Keratinocyte (primary cell): ENCODE measurements at regions not wholly inside any gene's neighbourhood (a gene's known extent, or its start where the extent isn't known, plus 50 kb on each side); places are given as distances from the start of the nearest gene placed in this dataset.

Source experiments
- DNase-seq: peaks from one replicate; pipeline ENCODE4 v3.0.0-alpha.2; 2011; ENCODE audit warnings: low read depth, missing footprints, low spot score
- FAIRE-seq: peaks from 2 replicates; lab custom pipeline; 2011; peaks lifted over from hg19 to GRCh38; lab: Jason Lieb, UNC
- H2AFZ ChIP-seq: 2 replicates; pipeline ENCODE4 v1.6.0; 2012; ENCODE audit warnings: low read length, control low read depth, inconsistent platforms; ENCODE audit not compliant: control insufficient read depth
- H3K27ac ChIP-seq: 2 replicates; pipeline ENCODE4 v1.5.1; 2011; ENCODE audit warnings: low read length; ENCODE audit not compliant: control insufficient read depth, insufficient read depth
- H3K27me3 ChIP-seq: 3 replicates; pipeline ENCODE4 v1.6.0; 2011; ENCODE audit warnings: low read length; ENCODE audit not compliant: control insufficient read depth, insufficient read depth; ENCODE audit errors: extremely low read depth
- H3K36me3 ChIP-seq, 2 experiments: 2 replicates in 1 of 2; 3 replicates in 1 of 2; pipeline ENCODE4 v1.5.1; 2011; ENCODE audit warnings: low read length in 2 of 2, mild to moderate bottlenecking in 1 of 2; ENCODE audit not compliant: control insufficient read depth in 2 of 2, insufficient read depth in 2 of 2; ENCODE audit errors: extremely low read depth in 1 of 2
- H3K4me1 ChIP-seq: 3 replicates; pipeline ENCODE4 v1.5.1; 2011; ENCODE audit warnings: low read length; ENCODE audit not compliant: control insufficient read depth, insufficient read depth; ENCODE audit errors: extremely low read depth
- H3K4me2 ChIP-seq: 3 replicates; pipeline ENCODE4 v1.6.0; 2011; ENCODE audit warnings: low read depth, low read length; ENCODE audit not compliant: control insufficient read depth, insufficient read depth; ENCODE audit errors: extremely low read depth
- H3K4me3 ChIP-seq, 3 experiments: fragments of 200-600 bp in 1 of 3; sonication (generic) in 1 of 3; 2 replicates in 2 of 3; 3 replicates in 1 of 3; pipeline ENCODE4 v1.5.1; 2011 to 2016; ENCODE audit warnings: low read length in 3 of 3, mild to moderate bottlenecking in 3 of 3, control low read depth in 2 of 3, inconsistent platforms in 1 of 3, low read depth in 1 of 3, mixed read lengths in 1 of 3, mixed run types in 1 of 3, moderate library complexity in 1 of 3; ENCODE audit not compliant: control insufficient read depth in 2 of 3, insufficient read depth in 2 of 3; ENCODE audit errors: extremely low read depth in 1 of 3
- H3K79me2 ChIP-seq: 2 replicates; pipeline ENCODE4 v1.6.0; 2012; ENCODE audit warnings: low read length; ENCODE audit not compliant: control insufficient read depth, insufficient read depth
- H3K9ac ChIP-seq: 3 replicates; pipeline ENCODE4 v1.6.0; 2011; ENCODE audit warnings: low read length; ENCODE audit not compliant: control insufficient read depth, insufficient read depth; ENCODE audit errors: extremely low read depth
- H3K9me1 ChIP-seq: 3 replicates; pipeline ENCODE4 v1.6.0; 2011; ENCODE audit warnings: low read length; ENCODE audit not compliant: control insufficient read depth, insufficient read depth; ENCODE audit errors: extremely low read depth
- H3K9me3 ChIP-seq: 2 replicates; pipeline ENCODE4 v1.5.1; 2012; ENCODE audit warnings: low read depth, low read length; ENCODE audit not compliant: control insufficient read depth
- H4K20me1 ChIP-seq: 3 replicates; pipeline ENCODE4 v1.6.0; 2011; ENCODE audit warnings: low read length; ENCODE audit not compliant: control insufficient read depth, insufficient read depth; ENCODE audit errors: extremely low read depth
- CTCF ChIP-seq, 3 experiments: IDR thresholded peaks in 1 of 3; conservative IDR thresholded peaks in 1 of 3; optimal IDR thresholded peaks in 1 of 3; 2 replicates in 2 of 3; 3 replicates in 1 of 3; pipeline versions ENCODE3 to v1.5.1; 2011; ENCODE audit warnings: low read length in 3 of 3, mild to moderate bottlenecking in 3 of 3, moderate library complexity in 2 of 3, control low read depth in 1 of 3, inconsistent platforms in 1 of 3; ENCODE audit not compliant: insufficient read depth in 2 of 3; ENCODE audit errors: extremely low read depth in 1 of 3
- EZH2 ChIP-seq: IDR thresholded peaks from one replicate; pipeline ENCODE4 v1.6.1; 2012; ENCODE audit warnings: inconsistent platforms, mild to moderate bottlenecking, low read length, moderate library complexity
- dilution Hi-C: fragments of 300-500 bp; cut with MboI; formaldehyde crosslinking; loops from one replicate; pipeline ENCODE4 v1.7.0; 2020; ENCODE audit warnings: low sequenced_read_pairs; ENCODE audit not compliant: extremely low pct_ligation_motif_present

- H3K9me1 ChIP-seq = no peaks in the 10 kb centered on the region
- dilution Hi-C loops = no loop called here
- H3K27ac ChIP-seq = no peak overlapping the region
- no peak for FAIRE-seq
- H4K20me1 ChIP-seq = no peaks in the 10 kb centered on the region
- no peaks in the 10 kb centered on the region for H3K4me1 ChIP-seq
- no peak for TF ChIP-seq CTCF (optimal IDR thresholded peaks at IDR 0.05 in 1 of 3, IDR thresholded peaks at IDR 0.05 in 1 of 3, conservative IDR thresholded peaks at IDR 0.05 in 1 of 3; ENCODE audit: extremely low read depth in 1 of 3, insufficient read depth in 2 of 3, low read length in 3 of 3)
- TF ChIP-seq EZH2 = no peak
- H3K9me3 ChIP-seq = no peaks in the 10 kb centered on the region
- no peaks in the 10 kb centered on the region for H3K27me3 ChIP-seq
- H3K4me3 ChIP-seq = no peak overlapping the region
- no peak overlapping the region for H3K4me2 ChIP-seq
- no peak for DNase-seq
- H3K79me2 ChIP-seq = no peaks in the 10 kb centered on the region
- H3K9ac ChIP-seq = no peak overlapping the region
- no peak overlapping the region for H2AFZ ChIP-seq
- H3K36me3 ChIP-seq = no peaks in the 10 kb centered on the region
Measured at GRCh38 chr4:27947302-27947701, 1086.7 kb downstream of the STIM2 start.

GRCh38 chr4:27964095-27964494 lies 1103.5 kb downstream of the STIM2 start:
- Histone ChIP-seq H3K4me3 (no peak overlapping the region), H3K27me3 (no peaks in the 10 kb centered on the region), H3K9me3 (no peaks in the 10 kb centered on the region), H3K4me1 (no peaks in the 10 kb centered on the region), H3K9me1 (no peaks in the 10 kb centered on the region), H3K36me3 (no peaks in the 10 kb centered on the region), H3K79me2 (no peaks in the 10 kb centered on the region), H3K27ac (no peak overlapping the region), H4K20me1 (no peaks in the 10 kb centered on the region), H2AFZ (no peak overlapping the region), H3K4me2 (no peak overlapping the region), H3K9ac (no peak overlapping the region)
- FAIRE-seq = no peak
- no peak for TF ChIP-seq CTCF (optimal IDR thresholded peaks at IDR 0.05 in 1 of 3, IDR thresholded peaks at IDR 0.05 in 1 of 3, conservative IDR thresholded peaks at IDR 0.05 in 1 of 3; ENCODE audit: extremely low read depth in 1 of 3, insufficient read depth in 2 of 3, low read length in 3 of 3)
- no peak for TF ChIP-seq EZH2
- dilution Hi-C loops = no loop called here
- DNase-seq = no peak
